ENCODE measurements at regions not wholly inside any gene's neighbourhood (a gene's known extent, or its start where the extent isn't known, plus 50 kb on each side); places are given as distances from the start of the nearest gene placed in this dataset.

DNA sequence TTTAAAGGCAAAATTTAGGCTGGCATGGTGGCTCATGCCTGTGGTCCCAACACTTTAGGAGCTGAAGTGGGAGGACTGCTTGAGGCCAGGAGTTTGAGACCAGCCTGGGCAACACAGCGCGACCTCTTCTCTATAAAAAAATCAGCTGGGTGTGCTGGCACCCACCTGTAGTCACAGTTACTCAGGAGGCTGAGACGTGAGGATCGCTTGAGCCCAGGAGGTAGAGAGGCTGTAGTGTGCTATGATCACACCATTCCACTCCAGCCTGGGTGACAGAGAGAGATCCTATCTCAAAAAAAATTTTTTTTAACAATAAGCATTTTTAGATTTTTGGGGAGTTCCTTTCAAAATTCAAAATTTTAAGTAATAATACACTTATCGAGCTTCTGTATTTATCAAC, 63.3 kb downstream of the SPATA31C2 start (continued):
- TF ChIP-seq, protein P1, sequence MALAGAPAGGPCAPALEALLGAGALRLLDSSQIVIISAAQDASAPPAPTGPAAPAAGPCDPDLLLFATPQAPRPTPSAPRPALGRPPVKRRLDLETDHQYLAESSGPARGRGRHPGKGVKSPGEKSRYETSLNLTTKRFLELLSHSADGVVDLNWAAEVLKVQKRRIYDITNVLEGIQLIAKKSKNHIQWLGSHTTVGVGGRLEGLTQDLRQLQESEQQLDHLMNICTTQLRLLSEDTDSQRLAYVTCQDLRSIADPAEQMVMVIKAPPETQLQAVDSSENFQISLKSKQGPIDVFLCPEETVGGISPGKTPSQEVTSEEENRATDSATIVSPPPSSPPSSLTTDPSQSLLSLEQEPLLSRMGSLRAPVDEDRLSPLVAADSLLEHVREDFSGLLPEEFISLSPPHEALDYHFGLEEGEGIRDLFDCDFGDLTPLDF (CRISPR knock-in tag; IDR thresholded peaks at IDR 0.05): no peak
- TF ChIP-seq, protein P2, sequence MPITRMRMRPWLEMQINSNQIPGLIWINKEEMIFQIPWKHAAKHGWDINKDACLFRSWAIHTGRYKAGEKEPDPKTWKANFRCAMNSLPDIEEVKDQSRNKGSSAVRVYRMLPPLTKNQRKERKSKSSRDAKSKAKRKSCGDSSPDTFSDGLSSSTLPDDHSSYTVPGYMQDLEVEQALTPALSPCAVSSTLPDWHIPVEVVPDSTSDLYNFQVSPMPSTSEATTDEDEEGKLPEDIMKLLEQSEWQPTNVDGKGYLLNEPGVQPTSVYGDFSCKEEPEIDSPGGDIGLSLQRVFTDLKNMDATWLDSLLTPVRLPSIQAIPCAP (CRISPR knock-in tag; IDR thresholded peaks at IDR 0.05): no peak
- TF ChIP-seq NR1H2 (CRISPR knock-in tag; IDR thresholded peaks at IDR 0.05): no peak
- TF ChIP-seq NR2C2 (CRISPR knock-in tag; IDR thresholded peaks at IDR 0.05): no peak
- TF ChIP-seq TP53 (CRISPR knock-in tag; IDR thresholded peaks at IDR 0.05): no peak
- no peak for TF ChIP-seq RORB (CRISPR knock-in tag; IDR thresholded peaks at IDR 0.05)
- no peak for TF ChIP-seq TCF7 (CRISPR knock-in tag; IDR thresholded peaks at IDR 0.05; ENCODE audit: low read depth)
- no peak for TF ChIP-seq ZNF121 (CRISPR knock-in tag; IDR thresholded peaks at IDR 0.05)
- no peak for TF ChIP-seq CBFB (CRISPR knock-in tag; IDR thresholded peaks at IDR 0.05; ENCODE audit: low read depth)

DNA sequence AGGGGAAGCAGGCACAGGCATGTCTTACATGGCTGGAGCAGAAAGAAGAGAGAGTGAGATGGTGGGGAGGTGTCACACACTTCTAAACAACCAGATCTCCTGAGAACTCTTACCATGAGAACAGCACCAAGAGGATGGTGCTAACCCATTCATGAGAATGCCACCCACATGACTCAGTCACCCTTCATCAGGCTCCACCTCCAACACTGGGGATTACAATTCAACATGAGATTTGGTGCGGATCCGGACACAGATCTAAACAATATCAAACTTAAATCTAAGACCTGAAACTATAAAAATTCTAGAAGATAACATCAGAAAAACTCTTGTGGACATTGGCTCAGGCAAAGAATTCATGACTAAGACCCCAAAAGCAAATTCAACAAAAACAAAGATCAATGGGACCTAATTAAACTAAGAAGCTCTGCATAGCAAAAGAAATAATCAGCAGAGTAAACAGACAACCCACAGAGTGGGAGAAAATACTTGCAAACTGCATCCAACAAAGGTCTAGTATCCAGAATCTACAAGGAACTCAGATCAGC, 65.4 kb downstream of the SPATA31C2 start:
- peaks cover 47% of the 10 kb centered on the region for H3K4me1 Mint-ChIP-seq
- no peak overlapping the region for H3K27ac Mint-ChIP-seq
- ChIA-PET POLR2A (no interaction called here), CTCF (no interaction called here)
- DNase-seq (ENCODE audit: low spot score) (no peak), ATAC-seq (no peak)
- peaks cover 61% of the 10 kb centered on the region for H3K27me3 Mint-ChIP-seq (ENCODE audit: low read depth)
- TF ChIP-seq ZNF281 (CRISPR knock-in tag; IDR thresholded peaks at IDR 0.05) (no peak), NFE2L1 (CRISPR knock-in tag; IDR thresholded peaks at IDR 0.05) (no peak), NR1H2 (CRISPR knock-in tag; IDR thresholded peaks at IDR 0.05) (no peak), ZMAT4 (CRISPR knock-in tag; IDR thresholded peaks at IDR 0.05) (no peak), OVOL2 (CRISPR knock-in tag; IDR thresholded peaks at IDR 0.05; ENCODE audit: borderline replicate concordance) (no peak), ZNF416 (CRISPR knock-in tag; IDR thresholded peaks at IDR 0.05) (no peak), ATF6 (CRISPR knock-in tag; IDR thresholded peaks at IDR 0.05) (no peak), ZNF396 (CRISPR knock-in tag; IDR thresholded peaks at IDR 0.05; ENCODE audit: borderline replicate concordance) (no peak), MLX (CRISPR knock-in tag; IDR thresholded peaks at IDR 0.05) (no peak)
- TF ChIP-seq, protein P3, sequence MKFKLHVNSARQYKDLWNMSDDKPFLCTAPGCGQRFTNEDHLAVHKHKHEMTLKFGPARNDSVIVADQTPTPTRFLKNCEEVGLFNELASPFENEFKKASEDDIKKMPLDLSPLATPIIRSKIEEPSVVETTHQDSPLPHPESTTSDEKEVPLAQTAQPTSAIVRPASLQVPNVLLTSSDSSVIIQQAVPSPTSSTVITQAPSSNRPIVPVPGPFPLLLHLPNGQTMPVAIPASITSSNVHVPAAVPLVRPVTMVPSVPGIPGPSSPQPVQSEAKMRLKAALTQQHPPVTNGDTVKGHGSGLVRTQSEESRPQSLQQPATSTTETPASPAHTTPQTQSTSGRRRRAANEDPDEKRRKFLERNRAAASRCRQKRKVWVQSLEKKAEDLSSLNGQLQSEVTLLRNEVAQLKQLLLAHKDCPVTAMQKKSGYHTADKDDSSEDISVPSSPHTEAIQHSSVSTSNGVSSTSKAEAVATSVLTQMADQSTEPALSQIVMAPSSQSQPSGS (CRISPR knock-in tag; IDR thresholded peaks at IDR 0.05; ENCODE audit: borderline replicate concordance, low read depth): no peak
- TF ChIP-seq, protein P4, sequence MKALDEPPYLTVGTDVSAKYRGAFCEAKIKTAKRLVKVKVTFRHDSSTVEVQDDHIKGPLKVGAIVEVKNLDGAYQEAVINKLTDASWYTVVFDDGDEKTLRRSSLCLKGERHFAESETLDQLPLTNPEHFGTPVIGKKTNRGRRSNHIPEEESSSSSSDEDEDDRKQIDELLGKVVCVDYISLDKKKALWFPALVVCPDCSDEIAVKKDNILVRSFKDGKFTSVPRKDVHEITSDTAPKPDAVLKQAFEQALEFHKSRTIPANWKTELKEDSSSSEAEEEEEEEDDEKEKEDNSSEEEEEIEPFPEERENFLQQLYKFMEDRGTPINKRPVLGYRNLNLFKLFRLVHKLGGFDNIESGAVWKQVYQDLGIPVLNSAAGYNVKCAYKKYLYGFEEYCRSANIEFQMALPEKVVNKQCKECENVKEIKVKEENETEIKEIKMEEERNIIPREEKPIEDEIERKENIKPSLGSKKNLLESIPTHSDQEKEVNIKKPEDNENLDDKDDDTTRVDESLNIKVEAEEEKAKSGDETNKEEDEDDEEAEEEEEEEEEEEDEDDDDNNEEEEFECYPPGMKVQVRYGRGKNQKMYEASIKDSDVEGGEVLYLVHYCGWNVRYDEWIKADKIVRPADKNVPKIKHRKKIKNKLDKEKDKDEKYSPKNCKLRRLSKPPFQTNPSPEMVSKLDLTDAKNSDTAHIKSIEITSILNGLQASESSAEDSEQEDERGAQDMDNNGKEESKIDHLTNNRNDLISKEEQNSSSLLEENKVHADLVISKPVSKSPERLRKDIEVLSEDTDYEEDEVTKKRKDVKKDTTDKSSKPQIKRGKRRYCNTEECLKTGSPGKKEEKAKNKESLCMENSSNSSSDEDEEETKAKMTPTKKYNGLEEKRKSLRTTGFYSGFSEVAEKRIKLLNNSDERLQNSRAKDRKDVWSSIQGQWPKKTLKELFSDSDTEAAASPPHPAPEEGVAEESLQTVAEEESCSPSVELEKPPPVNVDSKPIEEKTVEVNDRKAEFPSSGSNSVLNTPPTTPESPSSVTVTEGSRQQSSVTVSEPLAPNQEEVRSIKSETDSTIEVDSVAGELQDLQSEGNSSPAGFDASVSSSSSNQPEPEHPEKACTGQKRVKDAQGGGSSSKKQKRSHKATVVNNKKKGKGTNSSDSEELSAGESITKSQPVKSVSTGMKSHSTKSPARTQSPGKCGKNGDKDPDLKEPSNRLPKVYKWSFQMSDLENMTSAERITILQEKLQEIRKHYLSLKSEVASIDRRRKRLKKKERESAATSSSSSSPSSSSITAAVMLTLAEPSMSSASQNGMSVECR (CRISPR knock-in tag; IDR thresholded peaks at IDR 0.05; ENCODE audit: borderline replicate concordance): no peak
- 0 out of 2 replicates have a peak, but pooled peaks cover 5% of the 10 kb centered on the region for H3K36me3 Mint-ChIP-seq
- no peak overlapping the region for H3K4me3 Mint-ChIP-seq
- H3K9me3 Mint-ChIP-seq: peaks cover 12% of the 10 kb centered on the region
